Transverse colon (tissue), 4 donors: ENCODE measurements at regions not wholly inside any gene's neighbourhood (a gene's known extent, or its start where the extent isn't known, plus 50 kb on each side); places are given as distances from the start of the nearest gene placed in this dataset.

ENCODE experiments used
- EP300 ChIP-seq: sonication (generic); formaldehyde crosslinking; IDR thresholded peaks from one replicate; pipeline ENCODE4 v1.6.1; 2017; ENCODE audit warnings: antibody characterized with exemption, low read depth
- POLR2A ChIP-seq: fragments of 450-650 bp; IDR thresholded peaks from one replicate; pipeline ENCODE4 v1.6.1; 2016; ENCODE audit warnings: antibody characterized with exemption, mild to moderate bottlenecking, moderate library complexity
- POLR2AphosphoS5 ChIP-seq, 3 donors: sonication (generic); formaldehyde crosslinking; IDR thresholded peaks; one replicate each; pipeline ENCODE4 v1.6.1; 2016; ENCODE audit warnings: antibody characterized with exemption in 3 of 3
- TF ChIP-seq, protein P1 (sequence below), 5 experiments: fragments of 200-600 bp in 3 of 5; fragments of 450-650 bp in 2 of 5; sonication (generic) in 3 of 5; IDR thresholded peaks; 1 replicate in 2 of 5; 2 replicates in 3 of 5; pipeline ENCODE4 v1.5.1; 2016 to 2017; ENCODE audit warnings: antibody characterized with exemption in 5 of 5, inconsistent platforms in 3 of 5, mild to moderate bottlenecking in 2 of 5, moderate library complexity in 1 of 5

GRCh38 chr10:128866551-128866950 is 600.5 kb upstream of the MGMT start:
- no peak for TF ChIP-seq POLR2A
- TF ChIP-seq, protein P1, sequence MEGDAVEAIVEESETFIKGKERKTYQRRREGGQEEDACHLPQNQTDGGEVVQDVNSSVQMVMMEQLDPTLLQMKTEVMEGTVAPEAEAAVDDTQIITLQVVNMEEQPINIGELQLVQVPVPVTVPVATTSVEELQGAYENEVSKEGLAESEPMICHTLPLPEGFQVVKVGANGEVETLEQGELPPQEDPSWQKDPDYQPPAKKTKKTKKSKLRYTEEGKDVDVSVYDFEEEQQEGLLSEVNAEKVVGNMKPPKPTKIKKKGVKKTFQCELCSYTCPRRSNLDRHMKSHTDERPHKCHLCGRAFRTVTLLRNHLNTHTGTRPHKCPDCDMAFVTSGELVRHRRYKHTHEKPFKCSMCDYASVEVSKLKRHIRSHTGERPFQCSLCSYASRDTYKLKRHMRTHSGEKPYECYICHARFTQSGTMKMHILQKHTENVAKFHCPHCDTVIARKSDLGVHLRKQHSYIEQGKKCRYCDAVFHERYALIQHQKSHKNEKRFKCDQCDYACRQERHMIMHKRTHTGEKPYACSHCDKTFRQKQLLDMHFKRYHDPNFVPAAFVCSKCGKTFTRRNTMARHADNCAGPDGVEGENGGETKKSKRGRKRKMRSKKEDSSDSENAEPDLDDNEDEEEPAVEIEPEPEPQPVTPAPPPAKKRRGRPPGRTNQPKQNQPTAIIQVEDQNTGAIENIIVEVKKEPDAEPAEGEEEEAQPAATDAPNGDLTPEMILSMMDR (IDR thresholded peaks at IDR 0.05): no peak
- no peak for TF ChIP-seq POLR2AphosphoS5 (IDR thresholded peaks at IDR 0.05)
- TF ChIP-seq EP300: no peak
